Naive thymus-derived CD8-positive, alpha-beta T cell (primary cell): ENCODE measurements at regions not wholly inside any gene's neighbourhood (a gene's known extent, or its start where the extent isn't known, plus 50 kb on each side); places are given as distances from the start of the nearest gene placed in this dataset.
"Not testable (repeated sequence)": the region's sequence is repeated elsewhere in the genome, so short reads cannot be mapped to it uniquely, and the experiment has no call there.

Source experiments
- ATAC-seq, 2 donors: fragments of 150-1000 bp; cut with Tn5 transposase in 1 of 2; sonication (Bioruptor Pico), chemical (Tn5 transposase) in 1 of 2; 1 replicate in 1 of 2; 2 replicates in 1 of 2; pipeline ENCODE4 v1.10.0; 2021; ENCODE audit warnings: mild to moderate bottlenecking in 2 of 2, moderate library complexity in 2 of 2
- POLR2A ChIA-PET: fragments of 350-600 bp; sonication (Branson Sonifier 250); formaldehyde crosslinking; loops from one replicate; lab custom pipeline; 2021; ENCODE audit warnings: antibody characterized with exemption; lab: Charles Lee
- DNase-seq, 10 donors: peaks; one replicate each; pipeline versions ENCODE4 v3.0.0 to v3.0.0-alpha.2; 2020 to 2022
- H3K27ac Mint-ChIP-seq, 10 donors: one replicate each; pipeline ENCODE4 v1.8.0; 2020 to 2022; ENCODE audit warnings: mild to moderate bottlenecking in 10 of 10, mixed read lengths in 10 of 10, moderate library complexity in 4 of 10, inconsistent platforms in 1 of 10
- H3K27me3 Mint-ChIP-seq, 5 donors: one replicate each; pipeline ENCODE4 v1.8.0; 2021 to 2022; ENCODE audit warnings: mixed read lengths in 5 of 5
- H3K36me3 Mint-ChIP-seq, 3 donors: one replicate each; pipeline ENCODE4 v1.8.0; 2020 to 2022; ENCODE audit warnings: mixed read lengths in 3 of 3, mild to moderate bottlenecking in 2 of 3, inconsistent platforms in 1 of 3
- H3K4me1 Mint-ChIP-seq, 4 donors: one replicate each; pipeline ENCODE4 v1.8.0; 2021 to 2022; ENCODE audit warnings: mixed read lengths in 4 of 4
- H3K4me3 Mint-ChIP-seq, 10 donors: one replicate each; pipeline ENCODE4 v1.8.0; 2020 to 2022; ENCODE audit warnings: mild to moderate bottlenecking in 10 of 10, mixed read lengths in 10 of 10, moderate library complexity in 6 of 10, inconsistent platforms in 1 of 10
- H3K9me3 Mint-ChIP-seq, 9 donors: one replicate each; pipeline ENCODE4 v1.8.0; 2020 to 2022; ENCODE audit warnings: mixed read lengths in 9 of 9, mild to moderate bottlenecking in 3 of 9, inconsistent platforms in 1 of 9, moderate library complexity in 1 of 9

DNA sequence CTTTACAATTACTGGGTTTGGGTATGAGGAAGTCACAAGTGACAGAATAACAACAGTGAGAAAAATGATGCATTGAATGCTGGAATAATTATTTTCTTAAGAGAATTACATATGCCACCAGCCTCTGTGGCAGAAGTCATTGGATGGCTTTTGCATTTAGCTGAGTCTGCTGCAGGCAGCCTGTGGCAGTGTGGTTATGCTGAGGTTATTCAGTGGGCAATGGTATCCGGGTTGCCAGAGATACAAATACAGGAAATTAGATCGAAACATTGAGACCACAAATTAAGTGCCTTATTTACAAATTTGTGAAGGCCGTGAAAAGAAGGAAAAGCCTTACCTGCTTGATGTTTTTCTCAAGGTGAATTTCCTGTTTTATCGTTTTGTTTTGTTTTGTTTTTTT is 1050.0 kb downstream of the GALC start:
- DNase-seq (no peak), ATAC-seq (no peak)
- POLR2A ChIA-PET: no interaction called here
- no peak overlapping the region for H3K4me3 Mint-ChIP-seq
- H3K27me3 Mint-ChIP-seq: peaks cover 0 to 8% (median 0%) of the 10 kb centered on the region in 5 donors
- no peak overlapping the region for H3K27ac Mint-ChIP-seq
- no peaks in the 10 kb centered on the region for H3K36me3 Mint-ChIP-seq
- no peaks in the 10 kb centered on the region for H3K4me1 Mint-ChIP-seq
- H3K9me3 Mint-ChIP-seq: peaks cover 0 to 16% (median 3%) of the 10 kb centered on the region in 9 donors

DNA sequence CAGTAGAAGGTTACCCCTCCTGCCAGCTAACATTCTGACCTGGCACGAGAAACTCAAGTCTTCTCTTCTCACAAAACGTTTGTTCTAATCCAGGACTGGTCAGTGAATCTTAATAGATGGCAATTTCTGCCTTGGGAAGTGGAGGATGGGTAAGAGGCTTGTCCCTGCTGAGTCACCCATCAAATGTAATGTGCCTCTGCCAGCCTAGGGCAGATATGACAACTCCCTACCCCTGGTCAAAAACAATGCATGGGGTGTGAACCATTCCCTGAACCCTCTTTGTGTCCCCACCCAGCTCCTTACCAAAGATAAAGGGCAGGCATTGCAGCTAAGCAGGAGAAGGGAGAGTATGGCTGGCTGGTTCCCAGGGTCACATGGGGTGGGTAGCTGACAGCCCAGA is 1052.9 kb downstream of the GALC start:
- POLR2A ChIA-PET: no interaction called here
- no peak for ATAC-seq

DNA sequence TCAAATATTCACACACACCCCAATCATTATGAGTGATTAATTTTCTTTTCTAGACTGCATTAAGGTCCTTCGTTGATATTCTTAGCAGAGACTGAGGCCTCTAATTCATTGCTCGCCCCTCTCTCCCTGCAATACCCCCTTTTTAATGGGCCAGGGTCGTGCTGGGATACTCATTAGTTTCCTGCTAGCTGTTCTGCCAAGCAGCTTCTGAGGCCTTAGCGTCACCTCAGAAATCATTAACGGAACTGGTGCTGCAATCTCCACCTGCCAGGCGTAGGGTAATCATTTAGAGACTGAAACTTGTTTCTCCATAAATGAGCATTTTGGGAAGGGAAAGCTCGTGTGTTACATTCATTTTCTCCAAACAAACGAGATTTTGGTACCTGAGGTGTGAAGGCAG is 1054.7 kb downstream of the GALC start:
- no peaks in the 10 kb centered on the region for H3K36me3 Mint-ChIP-seq
- peaks cover 0 to 10% (median 3%) of the 10 kb centered on the region in 9 donors for H3K9me3 Mint-ChIP-seq
- no peak for ATAC-seq
- no peaks in the 10 kb centered on the region for H3K4me1 Mint-ChIP-seq
- DNase-seq: no peak
- POLR2A ChIA-PET: no interaction called here
- no peak overlapping the region for H3K4me3 Mint-ChIP-seq
- H3K27me3 Mint-ChIP-seq: peaks cover 0 to 8% (median 0%) of the 10 kb centered on the region in 5 donors
- H3K27ac Mint-ChIP-seq: no peak overlapping the region

More for the DNA sequence above, 1052.9 kb downstream of the GALC start:
- H3K4me1 Mint-ChIP-seq: no peaks in the 10 kb centered on the region
- DNase-seq: no peak
- no peaks in the 10 kb centered on the region for H3K36me3 Mint-ChIP-seq
- H3K9me3 Mint-ChIP-seq: peaks cover 0 to 10% (median 3%) of the 10 kb centered on the region in 9 donors
- peak overlapping the region in 1 of 10 donors; percentile 45 for H3K27ac Mint-ChIP-seq
- H3K4me3 Mint-ChIP-seq: no peak overlapping the region
- H3K27me3 Mint-ChIP-seq: peaks cover 0 to 8% (median 0%) of the 10 kb centered on the region in 5 donors

DNA sequence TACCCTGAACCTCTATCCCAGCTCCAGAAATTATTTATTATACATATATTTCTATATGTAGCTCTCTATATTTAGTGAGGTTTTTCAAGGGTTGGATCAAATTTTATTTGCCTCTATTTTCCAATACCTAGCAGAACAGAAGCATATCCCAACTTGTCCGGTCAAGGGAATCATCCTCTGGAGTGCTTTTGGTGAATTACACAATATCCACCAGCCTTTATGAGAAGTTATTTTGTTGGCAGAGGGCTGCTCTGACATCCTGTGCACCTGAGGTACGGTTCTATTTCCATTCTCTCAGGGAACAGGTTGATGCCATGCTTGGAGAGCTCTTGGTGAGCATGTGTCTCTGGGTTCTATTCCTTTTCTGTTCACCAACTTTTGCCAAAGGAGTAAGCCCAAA is 1056.4 kb downstream of the GALC start:
- Mint-ChIP-seq H3K4me3 (no peak overlapping the region), H3K36me3 (no peaks in the 10 kb centered on the region), H3K4me1 (no peaks in the 10 kb centered on the region), H3K27me3 (peaks cover 0 to 8% (median 0%) of the 10 kb centered on the region in 5 donors), H3K9me3 (peaks cover 0 to 10% (median 3%) of the 10 kb centered on the region in 9 donors), H3K27ac (no peak overlapping the region)
- ATAC-seq: no peak
- POLR2A ChIA-PET: no interaction called here
- DNase-seq: no peak

DNA sequence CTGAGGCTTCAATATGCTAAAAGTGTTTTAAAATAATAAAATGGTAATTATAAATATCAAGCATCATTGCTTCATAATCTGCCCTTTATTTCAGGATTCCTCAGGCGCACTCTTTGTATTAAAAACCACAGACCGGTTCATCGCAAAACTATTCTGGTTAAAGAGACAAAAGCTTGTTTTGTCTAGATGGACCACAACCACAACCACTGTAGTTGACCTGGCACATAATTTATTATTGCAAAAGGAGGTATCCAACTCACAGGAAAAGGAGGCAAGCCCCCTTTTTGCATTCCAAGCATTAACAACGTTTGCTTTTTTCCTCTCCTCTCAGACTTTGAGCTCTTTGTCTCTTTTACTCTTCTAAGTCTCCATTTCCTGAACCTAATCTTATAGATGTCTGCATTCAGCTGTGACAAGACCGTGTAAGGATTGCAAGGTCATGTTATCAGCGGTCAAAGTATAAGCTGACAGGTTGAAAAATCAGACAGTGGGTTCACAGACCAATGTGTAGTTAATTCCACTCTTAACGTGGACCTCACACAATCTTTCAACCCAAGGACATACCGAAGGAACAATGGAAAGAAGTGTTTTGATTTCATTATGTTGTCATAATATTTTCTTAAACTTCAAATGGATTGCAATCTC is 1057.6 kb downstream of the GALC start:
- ATAC-seq (no peak), DNase-seq (no peak)
- Mint-ChIP-seq H3K4me3 (no peak overlapping the region), H3K36me3 (no peaks in the 10 kb centered on the region), H3K27ac (no peak overlapping the region), H3K27me3 (peaks cover 0 to 8% (median 0%) of the 10 kb centered on the region in 5 donors), H3K9me3 (peaks cover 0 to 10% (median 3%) of the 10 kb centered on the region in 9 donors), H3K4me1 (no peaks in the 10 kb centered on the region)
- POLR2A ChIA-PET: no interaction called here

DNA sequence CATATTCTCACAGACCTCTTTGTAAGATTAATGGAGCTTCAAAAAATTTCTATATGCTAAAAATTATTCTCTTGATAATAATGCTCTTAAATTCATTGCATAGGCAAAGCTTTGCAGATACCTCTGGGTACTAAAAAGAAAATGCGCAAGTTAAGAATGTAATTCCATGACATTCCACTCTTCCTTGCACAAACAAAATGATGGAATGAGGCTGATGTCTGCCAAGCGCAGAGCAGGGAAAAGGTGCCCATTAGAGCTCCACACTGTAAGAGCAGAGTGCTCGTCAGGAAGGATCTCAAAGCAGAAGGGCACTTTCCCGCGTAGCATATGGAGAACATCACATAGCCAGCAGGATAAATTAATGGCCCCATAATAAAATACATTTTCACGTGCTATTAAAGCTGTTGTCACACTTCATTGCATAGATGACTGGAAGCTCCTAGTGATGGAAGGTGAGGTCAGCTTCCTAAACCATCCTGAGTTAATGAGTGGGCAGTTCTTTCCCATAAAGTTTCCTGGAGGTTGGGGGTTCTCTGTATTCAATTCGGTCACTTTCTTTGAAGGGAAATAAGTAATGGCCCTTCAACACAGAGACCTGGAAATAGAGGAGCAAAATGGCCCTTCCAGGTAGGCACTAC is 1058.9 kb downstream of the GALC start:
- H3K9me3 Mint-ChIP-seq: peaks cover 0 to 10% (median 3%) of the 10 kb centered on the region in 9 donors
- POLR2A ChIA-PET: no interaction called here

DNA sequence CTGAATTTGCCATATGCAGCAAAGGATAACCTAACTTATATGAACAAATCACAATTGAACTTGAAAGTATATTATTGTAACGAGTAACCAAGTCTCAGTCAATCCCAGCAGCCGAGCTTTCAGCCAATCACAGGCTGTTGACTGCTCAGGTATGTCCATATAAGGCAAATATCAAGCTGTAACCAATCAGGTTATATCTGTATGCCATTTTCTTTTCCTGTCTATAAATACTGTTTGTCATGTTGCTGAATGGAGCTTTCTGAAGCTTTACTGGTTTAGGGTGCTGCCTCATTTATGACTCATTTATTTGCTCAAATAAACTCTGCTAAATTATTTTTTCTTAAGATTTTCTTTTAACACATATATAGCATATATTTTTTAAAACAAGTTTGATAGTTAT is 1059.5 kb downstream of the GALC start:
- Mint-ChIP-seq H3K9me3 (peaks cover 0 to 6% (median 2%) of the 10 kb centered on the region in 9 donors), H3K4me3 (no peak overlapping the region), H3K4me1 (no peaks in the 10 kb centered on the region), H3K36me3 (no peaks in the 10 kb centered on the region), H3K27ac (no peak overlapping the region), H3K27me3 (peaks cover 0 to under 1% (median 0%) of the 10 kb centered on the region in 5 donors)
- DNase-seq: no peak
- POLR2A ChIA-PET: no interaction called here
- ATAC-seq: no peak

More for the DNA sequence above, 1058.9 kb downstream of the GALC start:
- ATAC-seq (no peak), DNase-seq (no peak)
- H3K36me3 Mint-ChIP-seq: no peaks in the 10 kb centered on the region
- H3K4me1 Mint-ChIP-seq: no peaks in the 10 kb centered on the region
- no peak overlapping the region for H3K4me3 Mint-ChIP-seq
- peaks cover 0 to 6% (median 0%) of the 10 kb centered on the region in 5 donors for H3K27me3 Mint-ChIP-seq
- no peak overlapping the region for H3K27ac Mint-ChIP-seq

DNA sequence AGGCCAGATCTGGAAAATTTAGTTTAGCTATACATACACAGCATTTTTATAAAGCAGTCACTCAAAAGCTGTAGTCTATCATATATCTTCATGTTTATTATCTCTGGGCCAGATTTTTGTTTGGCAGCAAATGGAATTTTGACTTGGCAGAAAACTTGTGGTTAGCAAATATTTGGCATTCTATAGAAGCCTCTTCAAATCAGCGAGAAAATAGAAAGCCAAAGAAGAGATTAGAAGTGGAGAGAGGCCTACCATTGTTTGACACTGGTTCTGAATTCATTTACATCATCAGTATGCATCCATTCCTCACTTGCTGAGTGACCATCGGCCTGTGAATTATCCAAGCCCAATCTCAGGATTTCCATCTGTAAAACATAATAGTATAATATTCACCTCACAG is 1077.6 kb downstream of the GALC start:
- DNase-seq: no peak
- Mint-ChIP-seq H3K36me3 (no peaks in the 10 kb centered on the region), H3K27me3 (no peaks in the 10 kb centered on the region), H3K9me3 (peaks cover 0 to 6% (median 0%) of the 10 kb centered on the region in 9 donors), H3K4me3 (no peak overlapping the region), H3K27ac (no peak overlapping the region), H3K4me1 (no peaks in the 10 kb centered on the region)
- ATAC-seq: no peak
- POLR2A ChIA-PET: no interaction called here

DNA sequence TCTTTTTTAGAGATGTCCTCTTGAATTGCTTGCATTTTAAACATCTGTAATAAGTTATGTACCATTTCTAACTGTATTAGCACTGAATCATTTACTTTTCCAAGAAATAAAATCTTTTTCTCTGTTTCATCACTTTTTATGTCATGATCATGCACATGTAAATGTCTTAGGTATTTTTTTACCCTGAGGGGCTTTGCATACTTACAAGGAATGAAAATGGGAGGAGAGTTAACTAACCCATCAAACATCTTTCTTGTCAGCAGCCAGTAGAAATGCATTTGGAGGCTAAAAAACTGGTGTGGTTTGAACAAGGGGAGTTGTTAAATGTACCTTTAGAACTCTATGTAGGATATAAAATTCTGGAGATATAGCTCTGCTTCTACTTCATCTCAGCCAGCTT is 1080.3 kb downstream of the GALC start:
- POLR2A ChIA-PET: no interaction called here
- ATAC-seq: no peak
- peaks cover 0 to 6% (median 0%) of the 10 kb centered on the region in 9 donors for H3K9me3 Mint-ChIP-seq

DNA sequence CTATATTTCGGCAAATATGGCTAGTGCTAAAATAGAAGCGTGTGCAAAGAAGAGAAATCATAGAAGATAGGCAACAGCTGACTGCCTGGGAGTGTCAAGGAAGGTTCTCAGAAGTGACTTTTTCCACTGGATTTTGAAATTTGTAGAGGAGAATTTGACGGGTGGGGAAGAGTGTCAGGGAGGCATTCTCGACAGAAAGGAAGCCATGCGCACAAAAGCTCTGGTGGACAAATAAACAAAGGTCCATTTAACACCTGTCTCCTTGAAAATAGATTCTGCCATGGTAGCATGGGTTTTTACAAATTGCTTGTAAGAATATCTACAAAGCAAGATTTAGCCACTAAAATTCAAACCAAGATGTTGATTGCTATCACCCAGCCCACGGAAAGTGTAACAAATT is 1081.5 kb downstream of the GALC start:
- Mint-ChIP-seq H3K27ac (no peak overlapping the region), H3K4me3 (no peak overlapping the region), H3K9me3 (peaks cover 0 to 6% (median 0%) of the 10 kb centered on the region in 9 donors), H3K36me3 (no peaks in the 10 kb centered on the region), H3K27me3 (no peaks in the 10 kb centered on the region), H3K4me1 (no peaks in the 10 kb centered on the region)
- DNase-seq: no peak
- ATAC-seq: no peak
- POLR2A ChIA-PET: no interaction called here

More for the DNA sequence above, 1080.3 kb downstream of the GALC start:
- Mint-ChIP-seq H3K4me1 (no peaks in the 10 kb centered on the region), H3K4me3 (no peak overlapping the region), H3K36me3 (no peaks in the 10 kb centered on the region), H3K27me3 (no peaks in the 10 kb centered on the region), H3K27ac (no peak overlapping the region)
- no peak for DNase-seq

DNA sequence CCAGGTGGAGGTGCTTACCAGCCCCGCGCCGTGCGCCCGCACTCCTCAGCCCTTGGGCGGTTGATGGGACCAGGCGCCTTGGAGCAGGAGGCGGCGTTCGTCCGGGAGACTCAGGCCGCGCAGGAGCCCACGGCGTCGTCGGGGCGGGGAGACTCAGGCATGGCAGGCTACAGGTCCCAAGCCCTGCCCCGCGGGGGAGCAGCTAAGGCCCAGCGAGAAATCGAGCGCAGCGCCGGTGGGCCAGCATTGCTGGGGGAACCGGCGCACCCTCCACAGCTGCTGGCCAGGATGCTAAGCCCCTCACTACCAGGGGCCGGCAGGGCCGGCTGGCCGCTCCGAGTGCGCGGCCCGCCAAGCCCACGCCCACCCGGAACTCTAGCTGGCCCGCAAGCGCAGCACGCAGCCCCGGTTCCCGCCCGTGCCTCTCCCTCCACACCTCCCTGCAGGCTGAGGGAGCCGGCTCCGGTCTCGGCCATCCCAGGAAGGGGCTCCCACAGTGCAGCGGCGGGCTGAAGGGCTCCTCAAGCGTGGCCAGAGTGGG is 1087.5 kb downstream of the GALC start:
- DNase-seq, H3K36me3 Mint-ChIP-seq, ATAC-seq, H3K9me3 Mint-ChIP-seq, POLR2A ChIA-PET, H3K4me1 Mint-ChIP-seq, H3K4me3 Mint-ChIP-seq, H3K27me3 Mint-ChIP-seq: not testable (repeated sequence)
- H3K27ac Mint-ChIP-seq: peak overlapping the region in 1 of 10 donors; percentile 30

DNA sequence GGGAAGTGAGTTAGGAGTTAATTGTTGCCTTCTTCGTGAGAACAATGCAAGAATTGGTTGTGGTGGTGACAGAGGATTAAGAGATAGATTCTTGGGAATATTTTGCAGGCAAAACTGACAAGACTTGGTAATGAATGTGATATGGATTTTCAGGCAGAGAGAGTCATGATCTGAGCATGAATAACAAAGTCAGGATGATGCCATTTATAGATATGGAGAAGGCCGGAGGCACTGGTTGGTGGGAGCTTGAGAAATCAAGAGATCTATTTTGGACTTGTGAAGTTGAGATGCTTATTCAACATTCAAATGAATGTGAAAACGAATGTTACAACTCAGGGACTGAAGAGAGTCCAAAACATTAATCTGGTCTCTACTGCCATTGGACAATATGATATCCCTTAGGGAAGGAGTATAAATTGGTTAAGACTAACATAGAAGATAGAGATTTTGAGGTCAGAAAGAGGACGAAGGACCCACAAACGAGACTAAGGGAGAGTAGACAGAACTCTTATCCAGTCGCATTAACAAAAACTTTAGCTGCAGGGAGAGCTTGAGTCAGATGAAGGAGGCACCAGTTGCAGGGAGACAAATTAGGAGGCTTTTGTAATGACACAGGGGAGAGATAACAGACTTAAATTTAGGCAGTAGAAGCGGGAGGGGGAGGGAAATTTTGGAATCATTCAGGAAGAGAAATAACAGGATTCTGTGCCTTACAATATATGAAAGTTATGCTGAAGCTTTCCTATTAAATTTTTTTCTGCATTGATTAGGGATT is 1090.6 kb downstream of the GALC start:
- no peak for DNase-seq
- no peaks in the 10 kb centered on the region for H3K36me3 Mint-ChIP-seq
- H3K27ac Mint-ChIP-seq: no peak overlapping the region
- no peak overlapping the region for H3K4me3 Mint-ChIP-seq
- no peaks in the 10 kb centered on the region for H3K27me3 Mint-ChIP-seq
- ATAC-seq: no peak
- peaks cover 0 to 2% (median 0%) of the 10 kb centered on the region in 9 donors for H3K9me3 Mint-ChIP-seq
- no peaks in the 10 kb centered on the region for H3K4me1 Mint-ChIP-seq
- POLR2A ChIA-PET: no interaction called here
